Chondrocyte (in vitro differentiated cells): ENCODE measurements at regions not wholly inside any gene's neighbourhood (a gene's known extent, or its start where the extent isn't known, plus 50 kb on each side); places are given as distances from the start of the nearest gene placed in this dataset.

ENCODE experiments used
- DNase-seq: peaks from one replicate; pipeline ENCODE4 v3.0.0; 2021; ENCODE audit warnings: mixed read lengths, low spot score
- H3K27ac Mint-ChIP-seq: one replicate; pipeline ENCODE4 v1.8.0; 2021; ENCODE audit warnings: mild to moderate bottlenecking, moderate library complexity, mixed read lengths; ENCODE audit not compliant: unreplicated experiment
- H3K27me3 Mint-ChIP-seq: 2 replicates; pipeline ENCODE4 v1.8.0; 2021; ENCODE audit warnings: low read depth, mixed read lengths
- H3K36me3 Mint-ChIP-seq: 2 replicates; pipeline ENCODE4 v1.8.0; 2021; ENCODE audit warnings: low read depth, mixed read lengths
- H3K4me1 Mint-ChIP-seq: 2 replicates; pipeline ENCODE4 v1.8.0; 2021; ENCODE audit warnings: low read depth, mild to moderate bottlenecking, mixed read lengths
- H3K4me3 Mint-ChIP-seq: one replicate; pipeline ENCODE4 v1.8.0; 2021; ENCODE audit warnings: mild to moderate bottlenecking, moderate library complexity, mixed read lengths; ENCODE audit not compliant: unreplicated experiment
- H3K9me3 Mint-ChIP-seq: 2 replicates; pipeline ENCODE4 v1.8.0; 2021; ENCODE audit warnings: low read depth, mixed read lengths
- CTCF ChIP-seq: fragments of 200-600 bp; sonication (generic); IDR thresholded peaks from 2 replicates; pipeline ENCODE4 v1.5.0; 2021; ENCODE audit warnings: antibody characterized with exemption, mild to moderate bottlenecking, moderate library complexity

GRCh38 chr2:49831698-49832367, 677.5 kb upstream of the FSHR start:
- Mint-ChIP-seq H3K9me3 (peaks cover 5% of the 10 kb centered on the region), H3K4me3 (no peak overlapping the region), H3K36me3 (no peaks in the 10 kb centered on the region), H3K4me1 (no peaks in the 10 kb centered on the region), H3K27ac (no peak overlapping the region), H3K27me3 (peaks cover 1% of the 10 kb centered on the region)
- no peak for TF ChIP-seq CTCF
- no peak for DNase-seq

- Mint-ChIP-seq H3K9me3 (peaks cover 9% of the 10 kb centered on the region), H3K36me3 (no peaks in the 10 kb centered on the region), H3K27me3 (peaks cover 1% of the 10 kb centered on the region), H3K4me3 (no peak overlapping the region), H3K27ac (no peak overlapping the region), H3K4me1 (no peaks in the 10 kb centered on the region)
- no peak for TF ChIP-seq CTCF
- no peak for DNase-seq
Observed at GRCh38 chr2:49830846-49831245, 676.5 kb upstream of the FSHR start.

GRCh38 chr2:49827366-49827765, 673.1 kb upstream of the FSHR start:
- H3K4me3 Mint-ChIP-seq, result no peak overlapping the region
- no peaks in the 10 kb centered on the region for H3K27me3 Mint-ChIP-seq
- H3K27ac Mint-ChIP-seq, result no peak overlapping the region
- no peak for DNase-seq
- TF ChIP-seq CTCF, result no peak
- peaks cover 34% of the 10 kb centered on the region for H3K9me3 Mint-ChIP-seq
- no peaks in the 10 kb centered on the region for H3K36me3 Mint-ChIP-seq
- H3K4me1 Mint-ChIP-seq, result no peaks in the 10 kb centered on the region

GRCh38 chr2:49813208-49813607, 658.9 kb upstream of the FSHR start:
- no peak overlapping the region for H3K4me3 Mint-ChIP-seq
- peaks cover 1% of the 10 kb centered on the region for H3K27me3 Mint-ChIP-seq
- peaks cover 4% of the 10 kb centered on the region for H3K4me1 Mint-ChIP-seq
- no peak overlapping the region for H3K27ac Mint-ChIP-seq
- no peaks in the 10 kb centered on the region for H3K36me3 Mint-ChIP-seq
- no peak for DNase-seq
- H3K9me3 Mint-ChIP-seq, result no peaks in the 10 kb centered on the region
- TF ChIP-seq CTCF, result no peak

GRCh38 chr2:49812730-49813129, 658.4 kb upstream of the FSHR start:
- Mint-ChIP-seq H3K4me1 (peaks cover 4% of the 10 kb centered on the region), H3K27me3 (peaks cover 1% of the 10 kb centered on the region), H3K27ac (no peak overlapping the region), H3K36me3 (no peaks in the 10 kb centered on the region), H3K4me3 (no peak overlapping the region), H3K9me3 (no peaks in the 10 kb centered on the region)
- no peak for DNase-seq
- TF ChIP-seq CTCF, result no peak
